ENCODE measurements at regions not wholly inside any gene's neighbourhood (a gene's known extent, or its start where the extent isn't known, plus 50 kb on each side); places are given as distances from the start of the nearest gene placed in this dataset.
"Not testable (repeated sequence)": the region's sequence is repeated elsewhere in the genome, so short reads cannot be mapped to it uniquely, and the experiment has no call there.

DNA sequence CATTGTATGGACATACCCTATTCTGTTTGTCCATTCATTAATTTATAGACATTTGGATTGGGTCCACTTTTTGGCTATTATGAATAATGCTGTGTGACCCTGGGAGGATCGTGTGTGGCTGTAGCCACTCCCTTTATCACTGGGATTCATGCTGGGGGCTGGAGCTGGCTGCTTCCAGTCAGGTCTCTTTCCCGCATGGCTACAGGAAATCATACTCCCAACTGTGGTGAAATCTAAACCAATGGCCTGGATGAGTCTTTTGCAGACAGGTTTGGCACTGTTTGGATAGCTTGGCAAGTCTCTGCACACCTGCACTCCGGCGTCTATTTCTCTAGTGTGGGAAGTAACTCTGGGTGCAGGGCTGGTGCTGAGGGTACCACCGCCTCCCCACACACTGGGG is 80.4 kb downstream of the RIN2 start:
- Histone ChIP-seq H3K4me1 (peaks cover 4% of the 10 kb centered on the region), H3K27ac (no peak overlapping the region), H3K4me3 (no peak overlapping the region), H3K27me3 (no peaks in the 10 kb centered on the region), H3K36me3 (no peaks in the 10 kb centered on the region), H3K9me3 (peaks cover 5% of the 10 kb centered on the region)
- WGBS = 55% methylated on average over 1 of the region's 5 CpGs
- DNase-seq (ENCODE audit: low spot score in 2 of 2) = no peak
- TF ChIP-seq, protein P1, sequence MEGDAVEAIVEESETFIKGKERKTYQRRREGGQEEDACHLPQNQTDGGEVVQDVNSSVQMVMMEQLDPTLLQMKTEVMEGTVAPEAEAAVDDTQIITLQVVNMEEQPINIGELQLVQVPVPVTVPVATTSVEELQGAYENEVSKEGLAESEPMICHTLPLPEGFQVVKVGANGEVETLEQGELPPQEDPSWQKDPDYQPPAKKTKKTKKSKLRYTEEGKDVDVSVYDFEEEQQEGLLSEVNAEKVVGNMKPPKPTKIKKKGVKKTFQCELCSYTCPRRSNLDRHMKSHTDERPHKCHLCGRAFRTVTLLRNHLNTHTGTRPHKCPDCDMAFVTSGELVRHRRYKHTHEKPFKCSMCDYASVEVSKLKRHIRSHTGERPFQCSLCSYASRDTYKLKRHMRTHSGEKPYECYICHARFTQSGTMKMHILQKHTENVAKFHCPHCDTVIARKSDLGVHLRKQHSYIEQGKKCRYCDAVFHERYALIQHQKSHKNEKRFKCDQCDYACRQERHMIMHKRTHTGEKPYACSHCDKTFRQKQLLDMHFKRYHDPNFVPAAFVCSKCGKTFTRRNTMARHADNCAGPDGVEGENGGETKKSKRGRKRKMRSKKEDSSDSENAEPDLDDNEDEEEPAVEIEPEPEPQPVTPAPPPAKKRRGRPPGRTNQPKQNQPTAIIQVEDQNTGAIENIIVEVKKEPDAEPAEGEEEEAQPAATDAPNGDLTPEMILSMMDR (IDR thresholded peaks at IDR 0.05) = no peak

DNA sequence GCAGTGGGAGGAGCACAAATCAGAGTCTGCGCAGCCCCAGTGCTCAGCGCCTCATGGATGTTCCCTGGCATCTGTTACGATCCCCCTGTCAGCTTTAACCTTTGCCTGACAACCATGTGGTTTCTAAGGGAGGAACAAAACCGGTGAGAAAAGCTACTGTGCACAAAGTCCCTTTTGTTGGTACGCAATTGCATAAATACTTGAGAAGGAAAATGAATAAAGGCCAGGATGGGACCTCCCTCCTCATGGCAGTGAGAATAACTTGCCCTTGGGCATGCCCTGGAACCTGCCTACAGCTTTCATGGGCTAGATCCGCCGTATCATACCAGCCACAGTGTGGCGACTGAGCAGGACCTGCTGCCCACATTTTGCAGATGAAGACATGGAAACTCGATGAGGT is 81.0 kb downstream of the RIN2 start:
- Histone ChIP-seq H3K27me3 (no peaks in the 10 kb centered on the region), H3K4me3 (no peak overlapping the region), H3K27ac (no peak overlapping the region), H3K4me1 (peaks cover 4% of the 10 kb centered on the region), H3K9me3 (peaks cover 5% of the 10 kb centered on the region), H3K36me3 (no peaks in the 10 kb centered on the region)
- 87% methylated on average over 9 of the region's 9 CpGs for WGBS
- DNase-seq (ENCODE audit: low spot score in 2 of 2) = no peak
- TF ChIP-seq POLR2AphosphoS5 (IDR thresholded peaks at IDR 0.05) (no peak), POLR2A (IDR thresholded peaks at IDR 0.05) (no peak), EP300 (IDR thresholded peaks at IDR 0.05) (no peak)
- TF ChIP-seq, protein P1 (IDR thresholded peaks at IDR 0.05) = no peak

DNA sequence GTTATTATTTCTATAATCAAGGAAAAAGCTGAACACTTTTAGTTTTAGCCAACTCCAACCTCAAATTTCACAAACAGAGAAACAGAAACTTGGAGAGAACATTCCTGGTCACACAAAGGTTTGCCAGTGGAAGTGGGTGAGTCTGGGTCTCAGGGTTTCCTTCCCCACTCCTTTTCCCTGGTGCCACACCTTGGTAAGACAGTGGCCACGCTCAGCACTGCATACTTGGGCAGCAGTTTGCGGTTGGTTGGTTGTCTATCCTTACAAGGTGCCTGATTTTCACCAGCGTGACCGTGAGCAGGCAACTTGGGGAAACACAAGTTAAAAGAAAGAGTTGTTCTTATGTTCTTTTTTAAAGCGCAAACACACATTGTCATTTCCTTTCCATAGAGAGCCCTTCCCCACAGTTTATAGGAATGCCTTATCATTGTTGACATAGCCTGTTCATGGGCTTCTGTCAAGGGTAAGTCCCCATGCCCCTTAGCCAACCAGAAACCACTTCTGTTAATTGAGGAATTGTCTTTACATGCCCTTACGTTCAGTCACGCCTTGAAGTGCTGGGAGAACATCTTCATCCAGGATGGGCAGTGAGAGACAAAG is 82.2 kb downstream of the RIN2 start:
- no peak for DNase-seq (ENCODE audit: low spot score in 2 of 2)
- peaks cover 5% of the 10 kb centered on the region for H3K9me3 ChIP-seq
- 82% methylated on average over 7 of the region's 7 CpGs for WGBS

DNA sequence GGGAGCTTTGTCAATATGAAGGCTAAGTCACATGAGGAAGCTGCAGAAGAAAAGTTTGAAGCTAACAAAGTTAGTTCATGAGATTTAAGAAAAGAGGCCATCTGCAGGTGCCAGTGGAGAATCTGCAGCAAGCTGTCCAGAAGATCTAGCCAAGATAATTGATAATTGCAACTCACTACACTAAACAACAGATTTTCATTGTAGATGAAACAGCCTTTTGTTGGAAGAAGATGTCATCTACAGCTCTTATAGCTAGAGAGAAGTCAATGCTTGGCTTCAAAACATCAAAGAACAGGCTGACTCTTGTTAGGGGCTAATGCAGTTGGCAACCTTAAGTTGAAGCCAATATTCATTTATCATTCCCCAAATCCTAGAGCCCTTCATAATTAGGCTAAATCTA is 83.7 kb downstream of the RIN2 start:
- H3K27me3 ChIP-seq = no peaks in the 10 kb centered on the region
- no peaks in the 10 kb centered on the region for H3K36me3 ChIP-seq
- no peak for TF ChIP-seq POLR2AphosphoS5 (IDR thresholded peaks at IDR 0.05)
- TF ChIP-seq EP300 (IDR thresholded peaks at IDR 0.05) = no peak
- TF ChIP-seq, protein P1 (IDR thresholded peaks at IDR 0.05) = no peak
- no peak for TF ChIP-seq POLR2A (IDR thresholded peaks at IDR 0.05)
- DNase-seq (ENCODE audit: low spot score in 2 of 2) = no peak
- peaks cover 5% of the 10 kb centered on the region for H3K9me3 ChIP-seq
- no peak overlapping the region for H3K27ac ChIP-seq
- peaks cover 4% of the 10 kb centered on the region for H3K4me1 ChIP-seq
- no peak overlapping the region for H3K4me3 ChIP-seq

More for the DNA sequence above, 82.2 kb downstream of the RIN2 start:
- Histone ChIP-seq H3K27ac (no peak overlapping the region), H3K27me3 (no peaks in the 10 kb centered on the region), H3K4me1 (peaks cover 4% of the 10 kb centered on the region), H3K36me3 (no peaks in the 10 kb centered on the region), H3K4me3 (no peak overlapping the region)
- TF ChIP-seq POLR2AphosphoS5 (IDR thresholded peaks at IDR 0.05) (no peak), EP300 (IDR thresholded peaks at IDR 0.05) (no peak), POLR2A (IDR thresholded peaks at IDR 0.05) (no peak)
- TF ChIP-seq, protein P1 (IDR thresholded peaks at IDR 0.05) = no peak

DNA sequence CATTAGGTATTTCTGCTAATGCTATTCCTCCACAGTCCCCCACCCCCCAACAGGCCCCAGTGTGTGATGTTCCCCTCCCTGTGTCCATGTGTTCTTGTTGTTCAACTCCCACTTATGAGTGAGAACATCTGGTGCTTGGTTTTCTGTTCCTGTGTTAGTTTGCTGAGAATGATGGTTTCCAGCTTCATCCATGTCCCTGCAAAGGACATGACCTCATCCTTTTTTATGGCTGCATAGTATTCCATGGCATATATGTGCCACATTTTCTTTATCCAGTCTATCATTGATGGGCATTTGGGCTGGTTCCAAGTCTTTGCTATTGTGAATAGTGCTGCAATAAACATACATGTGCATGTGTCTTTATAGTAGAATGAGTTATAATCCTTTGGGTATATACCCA is 86.8 kb downstream of the RIN2 start:
- H3K36me3 ChIP-seq; H3K9me3 ChIP-seq; H3K27ac ChIP-seq; DNase-seq (ENCODE audit: low spot score in 2 of 2); H3K4me3 ChIP-seq; H3K27me3 ChIP-seq: not testable (repeated sequence)
- peaks cover 11% of the 10 kb centered on the region for H3K4me1 ChIP-seq

DNA sequence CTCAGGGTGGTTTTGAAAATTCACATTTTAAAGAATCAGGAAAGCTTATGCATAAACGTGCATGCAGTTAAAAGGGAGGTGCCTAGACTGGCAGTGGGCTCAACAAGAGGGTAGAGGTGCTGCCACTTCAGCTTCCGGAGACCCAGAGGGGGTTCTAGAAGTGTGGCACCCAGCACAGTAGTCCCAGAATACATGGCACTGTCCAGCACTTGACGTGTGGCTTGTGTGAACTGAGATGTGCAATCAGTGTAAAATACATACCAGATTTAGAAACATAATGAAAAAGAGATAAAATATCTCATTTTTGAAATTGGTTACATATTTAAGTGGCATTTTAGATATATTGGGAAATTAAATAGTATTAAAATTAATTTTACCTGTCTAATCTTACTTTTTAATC is 89.3 kb downstream of the RIN2 start:
- 90% methylated on average over 3 of the region's 3 CpGs for WGBS
- no peak overlapping the region for H3K4me3 ChIP-seq
- DNase-seq (ENCODE audit: low spot score in 2 of 2) = no peak

More for the DNA sequence above, 89.3 kb downstream of the RIN2 start:
- H3K36me3 ChIP-seq = no peaks in the 10 kb centered on the region
- no peaks in the 10 kb centered on the region for H3K27me3 ChIP-seq
- peaks cover 5% of the 10 kb centered on the region for H3K9me3 ChIP-seq
- TF ChIP-seq, protein P1 (IDR thresholded peaks at IDR 0.05) = no peak
- no peak for TF ChIP-seq POLR2A (IDR thresholded peaks at IDR 0.05)
- TF ChIP-seq POLR2AphosphoS5 (IDR thresholded peaks at IDR 0.05) = no peak
- no peak for TF ChIP-seq EP300 (IDR thresholded peaks at IDR 0.05)
- H3K27ac ChIP-seq = no peak overlapping the region
- H3K4me1 ChIP-seq = peaks cover 16% of the 10 kb centered on the region
